DMS153 treated with DMSO at 0.1 percent for 48 hours (cell line): ENCODE measurements at regions not wholly inside any gene's neighbourhood (a gene's known extent, or its start where the extent isn't known, plus 50 kb on each side); places are given as distances from the start of the nearest gene placed in this dataset.
A peak's percentile ranks its signal among the peaks of the same experiment; 100 is the strongest.

ENCODE experiments used
- DNase-seq: peaks from one replicate; lab custom pipeline; 2025; ENCODE audit not compliant: unreplicated experiment; lab: John Stamatoyannopoulos, UW

GRCh38 chr16:82414476-82414875, 212.3 kb upstream of the CDH13 start:
- no peak for DNase-seq

- DNase-seq: no peak
These were observed 214.0 kb upstream of the CDH13 start for GRCh38 chr16:82412770-82413169.

DNA sequence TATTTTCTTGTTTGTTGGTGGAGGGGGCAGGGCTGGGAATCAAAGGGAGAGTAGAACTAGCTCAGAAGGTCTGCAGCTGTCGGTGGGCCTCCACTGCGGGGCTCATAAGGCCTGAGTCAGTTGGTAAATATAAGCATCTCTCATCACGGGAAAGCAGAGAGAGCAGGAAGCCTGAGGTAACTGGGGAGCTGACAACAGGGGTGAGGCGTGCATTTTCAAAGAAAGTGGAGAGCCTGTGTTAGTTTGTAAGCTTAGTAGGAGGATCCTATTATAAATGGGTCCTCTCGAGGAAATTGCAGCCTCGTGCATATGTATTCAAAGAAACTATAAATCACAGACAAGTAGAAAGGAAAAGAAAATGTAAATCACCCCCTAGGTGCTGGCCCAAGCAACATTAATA, 221.0 kb upstream of the CDH13 start:
- DNase-seq: no peak

GRCh38 chr16:82404586-82405315, 222.0 kb upstream of the CDH13 start:
- DNase-seq: no peak

DNA sequence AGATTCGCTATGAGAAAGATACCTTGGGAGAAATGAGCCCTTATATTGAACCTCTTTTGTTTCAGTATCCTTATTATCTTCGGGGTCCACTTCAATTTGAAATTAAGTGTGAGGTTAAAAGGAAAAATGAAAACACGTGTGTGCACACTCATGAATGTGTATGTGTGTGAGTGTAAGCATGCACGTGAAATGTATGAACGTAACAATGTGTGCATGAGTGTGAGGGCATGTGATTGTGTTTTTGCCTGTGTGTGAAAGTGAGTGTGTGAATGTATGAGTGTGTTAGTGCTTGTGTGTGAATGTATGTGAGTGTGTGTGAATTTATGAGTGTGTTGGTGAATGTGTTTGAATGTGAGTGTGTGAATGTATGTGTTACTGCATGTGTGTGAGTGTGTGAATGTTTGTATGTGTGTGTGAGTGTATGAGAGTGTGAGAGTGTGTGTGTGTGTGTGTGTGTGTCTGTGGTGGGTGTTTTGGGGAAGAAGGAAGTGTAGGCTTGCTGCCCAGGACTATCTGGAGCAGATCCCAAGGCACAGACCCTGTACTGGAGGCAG, 224.0 kb upstream of the CDH13 start:
- DNase-seq: no peak

- DNase-seq: no peak
These were observed 226.7 kb upstream of the CDH13 start for GRCh38 chr16:82400046-82400445.

DNA sequence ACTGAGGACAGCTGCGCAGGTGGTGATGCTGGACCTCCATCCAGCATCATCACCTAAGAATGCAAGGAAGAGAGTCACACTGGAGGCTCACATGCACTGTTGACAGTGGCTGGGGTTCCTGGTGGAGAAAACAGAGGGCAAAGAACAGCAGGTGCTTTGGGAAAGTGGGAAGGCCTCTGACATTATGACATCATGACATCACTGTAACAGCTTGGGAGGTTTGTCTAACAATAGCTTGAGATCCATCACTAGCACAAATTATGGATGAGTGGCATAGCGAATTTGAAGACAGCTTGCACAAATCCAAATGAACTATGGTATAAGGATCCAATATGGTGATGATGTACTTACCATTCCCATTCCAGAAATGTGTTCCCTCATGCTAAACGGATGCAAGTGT, 226.5 kb upstream of the MPHOSPH6 start:
- DNase-seq: no peak

DNA sequence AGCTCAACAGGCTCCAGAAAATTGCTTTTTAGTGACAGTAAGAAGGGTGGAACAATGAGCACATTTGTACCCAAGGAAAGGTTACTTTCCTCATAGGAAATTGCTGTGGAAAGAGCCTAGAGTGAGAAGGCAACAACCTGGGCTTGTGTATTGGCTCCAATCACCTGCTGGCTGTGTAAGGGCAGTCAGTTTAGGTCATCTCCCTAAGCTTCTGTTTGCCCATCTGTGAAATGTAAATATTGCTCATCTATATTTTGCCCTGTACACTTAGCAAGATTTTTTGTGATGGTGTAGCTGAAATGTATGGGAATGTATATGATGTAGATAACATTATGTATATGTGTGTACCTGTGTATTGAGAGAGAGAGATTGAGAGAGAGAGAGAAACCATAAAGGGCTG, 225.2 kb upstream of the MPHOSPH6 start:
- DNase-seq: no peak

GRCh38 chr16:82391690-82392089, 221.7 kb upstream of the MPHOSPH6 start:
- no peak for DNase-seq

DNA sequence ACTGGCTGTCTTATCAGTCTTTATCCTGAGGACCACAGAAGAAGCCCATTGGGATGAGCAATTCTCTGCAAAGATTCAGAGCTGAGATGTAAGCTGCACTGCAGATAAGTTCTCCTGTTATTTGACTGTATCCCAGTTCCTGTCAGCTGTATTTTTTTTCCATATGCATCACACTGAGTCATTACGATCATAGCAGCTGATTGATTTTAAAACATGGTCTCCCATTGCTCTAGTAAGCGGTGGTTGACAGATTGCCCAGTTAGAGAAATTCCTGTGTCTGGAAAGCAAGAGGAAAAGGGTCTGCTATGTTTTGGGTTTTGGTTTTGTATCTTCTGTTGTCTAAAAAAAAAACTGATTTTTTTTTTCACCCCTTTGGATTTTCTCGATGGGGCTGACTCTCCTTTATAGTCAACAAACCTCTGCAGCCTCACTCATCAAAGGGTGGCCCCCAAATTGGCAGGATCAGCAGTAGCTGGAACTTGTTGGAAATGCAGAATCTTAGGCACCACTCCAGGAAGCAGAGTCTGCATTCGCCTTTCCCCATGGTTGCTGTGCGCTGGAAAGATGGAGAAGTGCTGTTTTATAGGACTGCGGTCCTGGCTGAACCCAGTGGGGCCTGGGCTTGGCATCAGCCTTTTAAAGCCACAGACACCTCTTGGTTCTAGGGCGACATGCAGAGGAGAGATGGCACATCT, 220.1 kb upstream of the MPHOSPH6 start:
- DNase-seq: no peak

DNA sequence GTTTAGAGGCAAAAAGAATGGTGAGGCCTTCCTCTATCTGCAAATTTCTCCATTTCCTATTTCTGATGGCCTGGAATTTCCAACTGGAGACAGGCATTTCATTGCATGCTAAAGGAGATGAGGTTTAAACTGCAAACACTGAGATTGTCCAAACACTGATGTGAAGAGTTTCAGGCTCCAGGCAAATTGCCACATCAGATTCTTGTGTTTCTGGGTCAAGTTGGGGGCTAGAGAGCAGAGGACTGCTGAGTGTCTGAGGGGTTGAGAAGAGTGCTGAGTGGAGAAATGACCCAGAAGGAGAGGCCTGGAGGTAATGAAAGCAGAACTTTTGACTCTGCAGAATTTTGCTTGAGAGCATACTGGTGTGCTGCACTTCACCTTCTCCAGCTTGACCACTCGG, 216.7 kb upstream of the MPHOSPH6 start:
- DNase-seq: no peak

DNA sequence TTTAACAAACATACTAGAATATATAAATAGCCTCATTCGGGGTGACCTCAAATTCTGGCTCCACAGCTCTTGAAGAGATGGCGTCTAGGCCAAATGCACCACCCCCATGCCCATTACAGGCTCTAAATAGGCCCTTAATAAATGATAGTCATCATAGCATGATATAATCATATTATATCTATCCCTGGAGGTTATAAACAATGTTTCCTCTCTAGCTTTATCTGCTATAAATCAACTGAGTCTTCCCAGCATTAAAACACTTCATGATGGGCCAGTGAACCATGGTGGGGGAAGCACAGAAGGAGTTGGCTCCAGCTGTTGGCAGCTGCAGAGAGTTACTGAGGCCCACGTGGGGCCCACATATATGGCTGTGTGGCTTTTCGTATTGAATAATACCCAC, 214.9 kb upstream of the MPHOSPH6 start:
- no peak for DNase-seq

DNA sequence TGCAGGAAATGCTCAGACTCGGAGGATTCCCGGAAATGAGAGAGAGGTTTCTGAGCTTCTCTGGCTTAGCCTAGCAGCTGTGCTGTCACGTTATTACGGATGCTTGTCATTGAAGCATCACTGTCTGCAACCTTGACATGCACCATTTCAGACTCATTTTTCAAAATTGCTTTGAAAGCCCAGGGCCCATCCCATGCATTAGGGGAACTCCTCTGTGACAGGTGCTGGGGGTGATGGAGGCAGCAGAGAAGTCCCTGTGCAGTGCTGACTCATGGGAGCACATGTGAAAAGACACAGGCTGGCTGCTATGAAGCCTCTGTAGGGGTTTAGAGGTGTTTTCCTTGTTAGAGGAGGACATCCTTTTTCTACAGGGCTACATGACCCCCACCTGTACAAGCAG, 214.0 kb upstream of the MPHOSPH6 start:
- no peak for DNase-seq

- no peak for DNase-seq
These were observed 212.5 kb upstream of the MPHOSPH6 start for GRCh38 chr16:82382521-82382920.

DNA sequence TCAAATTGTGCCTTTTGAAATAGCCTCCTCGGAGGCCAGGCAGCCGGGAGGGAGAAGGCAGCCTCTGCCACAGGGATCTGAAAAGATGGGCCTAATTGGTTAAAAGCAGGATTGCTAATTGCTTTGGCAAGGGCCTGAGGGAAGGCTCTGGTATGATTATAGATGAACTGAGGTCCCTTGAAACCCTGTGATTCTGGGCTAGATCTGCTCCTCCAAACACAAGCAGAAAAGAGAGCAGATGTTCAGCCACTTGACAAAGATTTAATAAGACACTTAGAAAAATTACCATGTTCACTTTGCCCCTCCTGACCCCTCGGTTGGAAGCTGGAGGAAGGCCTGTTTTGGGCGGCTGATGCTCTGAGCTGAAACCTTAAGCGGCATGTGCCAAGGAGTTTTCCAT, 209.5 kb upstream of the MPHOSPH6 start:
- no peak for DNase-seq

DNA sequence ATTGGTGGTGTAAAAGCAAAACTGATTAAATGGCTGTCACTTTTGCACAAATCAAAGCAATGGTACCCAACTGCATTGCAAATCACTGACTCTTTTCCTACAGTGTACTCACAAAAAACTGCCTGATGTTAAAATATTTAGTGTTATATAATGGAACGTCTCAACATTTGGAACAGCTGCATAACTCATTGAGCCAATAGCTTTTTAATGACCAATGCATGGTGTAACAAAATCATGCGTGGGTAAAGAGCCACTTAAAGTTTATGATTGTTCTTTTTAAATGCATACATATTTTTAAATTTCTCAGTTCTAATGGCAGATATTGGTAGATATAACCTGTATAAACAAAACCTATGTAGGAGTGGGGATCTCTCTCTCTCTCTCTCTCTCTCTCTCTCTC, 204.0 kb upstream of the MPHOSPH6 start:
- no peak for DNase-seq

DNA sequence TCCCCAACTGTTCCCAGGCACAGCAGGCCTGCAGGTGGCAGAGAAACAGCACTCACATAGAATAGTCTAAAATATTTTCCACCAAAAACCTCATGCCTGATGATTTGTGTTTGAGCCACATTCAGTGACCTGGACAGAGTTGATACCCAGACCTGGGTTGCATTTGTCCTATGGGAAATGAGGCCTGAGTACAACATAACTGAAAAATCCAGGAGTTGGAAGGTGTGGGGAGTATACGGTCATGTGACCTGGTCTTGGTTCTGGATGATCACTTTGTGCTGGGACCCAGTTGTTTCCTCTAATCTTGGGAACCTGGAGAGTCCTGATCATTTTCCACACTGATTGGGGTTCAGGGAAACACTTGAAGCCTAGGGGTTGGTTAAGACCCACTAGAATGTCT, 200.3 kb upstream of the MPHOSPH6 start:
- no peak for DNase-seq

GRCh38 chr16:82368041-82368440, 198.0 kb upstream of the MPHOSPH6 start:
- no peak for DNase-seq

- no peak for DNase-seq
These were observed 196.4 kb upstream of the MPHOSPH6 start for GRCh38 chr16:82366462-82366861.

DNA sequence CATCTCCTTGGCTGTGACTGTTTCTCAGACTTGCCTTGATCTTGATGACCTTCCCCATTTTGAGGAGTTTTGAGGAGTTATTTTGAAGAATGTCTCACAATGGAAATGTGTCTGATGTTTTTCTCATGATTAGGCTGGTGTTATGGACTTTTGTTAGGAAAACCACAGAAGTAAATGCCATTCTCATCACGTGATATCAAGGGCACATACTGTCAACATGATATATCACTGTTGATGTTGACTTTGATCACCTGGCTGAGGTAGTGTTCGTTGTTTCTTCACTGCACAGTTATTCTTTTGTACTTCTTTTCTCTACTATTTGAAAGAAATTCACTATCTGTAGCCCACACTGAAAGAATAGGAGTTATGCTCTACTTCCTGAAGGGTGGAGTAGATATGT, 194.7 kb upstream of the MPHOSPH6 start:
- no peak for DNase-seq

GRCh38 chr16:82363026-82363816, 193.2 kb upstream of the MPHOSPH6 start:
- peak; percentile 18 for DNase-seq

GRCh38 chr16:82361885-82362284, 191.9 kb upstream of the MPHOSPH6 start:
- no peak for DNase-seq
